OCI-LY1 (cell line): ENCODE measurements at regions not wholly inside any gene's neighbourhood (a gene's known extent, or its start where the extent isn't known, plus 50 kb on each side); places are given as distances from the start of the nearest gene placed in this dataset.

Experiments used
- H2AFZ ChIP-seq: fragments of 200-600 bp; sonication (generic), shearing (Covaris generic); 2 replicates; pipeline ENCODE4 v1.6.0; 2014; ENCODE audit warnings: antibody characterized with exemption, mild to moderate bottlenecking, low read length
- H3F3A ChIP-seq: fragments of 200-600 bp; sonication (generic), shearing (Covaris generic); 2 replicates; pipeline ENCODE4 v1.6.0; 2014; ENCODE audit warnings: mild to moderate bottlenecking, antibody characterized with exemption, low read length, moderate library complexity; ENCODE audit not compliant: insufficient read depth
- H3K27ac ChIP-seq: fragments of 200-600 bp; sonication (generic); 2 replicates; pipeline ENCODE4 v1.5.1; 2014; ENCODE audit warnings: low read length, mixed run types, mild to moderate bottlenecking, low read depth; ENCODE audit not compliant: poor library complexity, severe bottlenecking
- H3K27me3 ChIP-seq: fragments of 200-600 bp; sonication (generic); 2 replicates; pipeline ENCODE4 v1.6.0; 2014; ENCODE audit warnings: antibody characterized with exemption, mild to moderate bottlenecking, low read length, moderate library complexity; ENCODE audit not compliant: insufficient read depth
- H3K36me3 ChIP-seq: fragments of 200-600 bp; sonication (generic); 2 replicates; pipeline ENCODE4 v1.6.1; 2014; ENCODE audit warnings: mild to moderate bottlenecking, antibody characterized with exemption, low read length, moderate library complexity, mixed read lengths; ENCODE audit not compliant: insufficient read depth
- H3K4me1 ChIP-seq: fragments of 200-600 bp; sonication (generic); 2 replicates; pipeline ENCODE4 v1.5.1; 2014; ENCODE audit warnings: mild to moderate bottlenecking, low read length, moderate library complexity; ENCODE audit not compliant: insufficient read depth, severe bottlenecking
- H3K4me2 ChIP-seq: fragments of 200-600 bp; sonication (generic), shearing (Covaris generic); 2 replicates; pipeline ENCODE4 v1.6.1; 2014; ENCODE audit warnings: low read length
- H3K4me3 ChIP-seq: fragments of 200-600 bp; sonication (generic); 2 replicates; pipeline ENCODE4 v1.5.1; 2014; ENCODE audit warnings: low read length, low read depth, mild to moderate bottlenecking, mixed read lengths; ENCODE audit not compliant: poor library complexity, severe bottlenecking
- H3K79me2 ChIP-seq: fragments of 200-600 bp; shearing (Covaris generic); 2 replicates; pipeline ENCODE4 v1.6.1; 2016; ENCODE audit warnings: mixed run types, low read length, mixed read lengths; ENCODE audit not compliant: insufficient read depth
- H3K9ac ChIP-seq: fragments of 200-600 bp; sonication (generic), shearing (Covaris generic); 2 replicates; pipeline ENCODE4 v1.6.1; 2014; ENCODE audit warnings: mild to moderate bottlenecking, low read length, mixed read lengths
- H3K9me2 ChIP-seq: fragments of 200-600 bp; sonication (generic), shearing (Covaris generic); 2 replicates; pipeline ENCODE4 v1.6.1; 2014; ENCODE audit warnings: low read depth, mild to moderate bottlenecking, low read length, mixed read lengths
- H3K9me3 ChIP-seq: fragments of 200-600 bp; shearing (Covaris generic); 2 replicates; pipeline ENCODE4 v1.6.1; 2014; ENCODE audit warnings: low read length, mixed read lengths
- H4K20me1 ChIP-seq: fragments of 200-600 bp; sonication (generic), shearing (Covaris generic); 2 replicates; pipeline ENCODE4 v1.6.0; 2016; ENCODE audit warnings: mild to moderate bottlenecking, low read length; ENCODE audit not compliant: insufficient read depth
- EZH2 ChIP-seq: fragments of 200-600 bp; sonication (generic), shearing (Covaris generic); IDR thresholded peaks from 2 replicates; pipeline ENCODE4 v1.8.0; 2017; ENCODE audit warnings: borderline replicate concordance, mixed run types, mild to moderate bottlenecking, antibody characterized with exemption, low read length, moderate library complexity, mixed read lengths
- TF ChIP-seq, protein P1 (sequence below): fragments of 200-600 bp; sonication (generic), shearing (Covaris generic); IDR thresholded peaks from 2 replicates; pipeline ENCODE4 v1.5.1; 2017; ENCODE audit warnings: mild to moderate bottlenecking, antibody characterized with exemption, low read length, moderate library complexity, mixed read lengths

DNA sequence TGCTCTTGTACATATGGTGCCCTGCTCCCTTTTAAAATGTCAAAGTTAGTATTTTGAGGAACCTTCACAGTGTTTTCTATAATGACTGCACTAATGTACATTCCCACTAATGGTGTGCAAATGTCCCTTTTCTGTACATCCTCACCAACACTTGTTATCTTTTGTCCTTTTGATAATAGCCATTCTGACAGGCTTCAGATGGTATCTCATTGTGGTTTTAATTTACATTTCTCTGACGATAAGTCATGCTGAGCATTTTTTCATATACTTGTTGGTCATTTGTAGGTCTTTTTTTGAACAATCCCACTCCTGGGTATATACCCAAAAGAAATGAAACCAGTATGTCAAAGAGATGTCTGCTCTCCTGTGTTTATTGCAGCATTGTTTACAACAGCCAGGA is 268.3 kb downstream of the FBXO15 start:
- TF ChIP-seq EZH2, result no peak
- TF ChIP-seq, protein P1, sequence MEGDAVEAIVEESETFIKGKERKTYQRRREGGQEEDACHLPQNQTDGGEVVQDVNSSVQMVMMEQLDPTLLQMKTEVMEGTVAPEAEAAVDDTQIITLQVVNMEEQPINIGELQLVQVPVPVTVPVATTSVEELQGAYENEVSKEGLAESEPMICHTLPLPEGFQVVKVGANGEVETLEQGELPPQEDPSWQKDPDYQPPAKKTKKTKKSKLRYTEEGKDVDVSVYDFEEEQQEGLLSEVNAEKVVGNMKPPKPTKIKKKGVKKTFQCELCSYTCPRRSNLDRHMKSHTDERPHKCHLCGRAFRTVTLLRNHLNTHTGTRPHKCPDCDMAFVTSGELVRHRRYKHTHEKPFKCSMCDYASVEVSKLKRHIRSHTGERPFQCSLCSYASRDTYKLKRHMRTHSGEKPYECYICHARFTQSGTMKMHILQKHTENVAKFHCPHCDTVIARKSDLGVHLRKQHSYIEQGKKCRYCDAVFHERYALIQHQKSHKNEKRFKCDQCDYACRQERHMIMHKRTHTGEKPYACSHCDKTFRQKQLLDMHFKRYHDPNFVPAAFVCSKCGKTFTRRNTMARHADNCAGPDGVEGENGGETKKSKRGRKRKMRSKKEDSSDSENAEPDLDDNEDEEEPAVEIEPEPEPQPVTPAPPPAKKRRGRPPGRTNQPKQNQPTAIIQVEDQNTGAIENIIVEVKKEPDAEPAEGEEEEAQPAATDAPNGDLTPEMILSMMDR, result no peak
- no peaks in the 10 kb centered on the region for H3K36me3 ChIP-seq

DNA sequence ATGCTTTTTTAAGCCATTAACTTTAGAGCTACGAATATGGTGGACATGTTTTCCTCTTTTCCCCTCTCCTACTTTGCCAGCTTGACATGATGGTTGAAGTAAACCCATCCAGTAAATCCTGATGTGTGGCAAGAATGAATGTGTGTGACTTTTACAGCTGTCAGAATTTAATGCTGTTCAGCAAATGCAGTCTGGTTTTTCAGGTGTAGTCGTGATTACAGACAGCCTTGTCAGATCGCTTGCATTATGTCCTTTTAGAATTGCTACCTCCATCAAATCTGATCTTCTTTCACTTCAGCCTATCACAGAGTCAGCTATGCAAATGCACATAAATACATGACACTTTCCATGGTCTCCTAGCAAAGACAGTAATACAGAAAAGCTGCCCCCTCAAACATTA is 278.5 kb downstream of the FBXO15 start:
- Histone ChIP-seq H2AFZ (no peak overlapping the region), H3K9me2 (no peaks in the 10 kb centered on the region), H4K20me1 (no peaks in the 10 kb centered on the region), H3F3A (no peaks in the 10 kb centered on the region), H3K9ac (no peak overlapping the region), H3K79me2 (no peaks in the 10 kb centered on the region), H3K9me3 (no peaks in the 10 kb centered on the region), H3K27ac (no peak overlapping the region), H3K4me3 (no peak overlapping the region), H3K4me2 (no peak overlapping the region), H3K4me1 (no peaks in the 10 kb centered on the region), H3K36me3 (no peaks in the 10 kb centered on the region), H3K27me3 (no peaks in the 10 kb centered on the region)
- TF ChIP-seq EZH2, result no peak
- TF ChIP-seq, protein P1, result no peak

More for the DNA sequence above, 268.3 kb downstream of the FBXO15 start:
- H3K4me1 ChIP-seq, result no peaks in the 10 kb centered on the region
- no peak overlapping the region for H3K27ac ChIP-seq
- no peaks in the 10 kb centered on the region for H3F3A ChIP-seq
- H3K9me2 ChIP-seq, result no peaks in the 10 kb centered on the region
- H3K4me3 ChIP-seq, result no peak overlapping the region
- H3K9ac ChIP-seq, result no peak overlapping the region
- H3K9me3 ChIP-seq, result no peaks in the 10 kb centered on the region
- no peak overlapping the region for H3K4me2 ChIP-seq
- H2AFZ ChIP-seq, result no peak overlapping the region
- H4K20me1 ChIP-seq, result no peaks in the 10 kb centered on the region
- H3K27me3 ChIP-seq, result no peaks in the 10 kb centered on the region
- H3K79me2 ChIP-seq, result no peaks in the 10 kb centered on the region

DNA sequence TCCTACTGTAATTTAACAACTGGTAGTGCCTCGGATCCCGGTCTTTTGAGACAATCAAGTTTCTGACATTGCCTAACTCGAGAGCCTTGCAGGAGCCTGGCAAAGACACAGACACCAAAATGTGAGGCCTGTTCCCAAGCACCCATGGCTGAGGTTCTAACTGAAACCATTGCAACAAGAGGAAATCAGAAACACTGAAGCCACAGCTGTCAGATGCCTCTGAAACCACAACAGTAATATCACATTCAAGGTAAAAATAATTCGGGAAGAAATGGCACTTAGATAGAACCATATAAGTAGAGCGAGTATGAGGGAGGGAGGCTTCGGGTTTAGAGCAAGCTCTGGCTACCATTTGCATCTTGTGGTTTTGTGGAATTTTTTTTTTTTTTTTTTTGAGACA is 285.9 kb downstream of the FBXO15 start:
- Histone ChIP-seq H3K79me2 (no peaks in the 10 kb centered on the region), H3K9ac (no peak overlapping the region), H3K27me3 (no peaks in the 10 kb centered on the region), H3K36me3 (no peaks in the 10 kb centered on the region), H3K4me1 (no peaks in the 10 kb centered on the region), H3K4me2 (no peak overlapping the region), H3K9me3 (no peaks in the 10 kb centered on the region), H3K27ac (no peak overlapping the region), H4K20me1 (no peaks in the 10 kb centered on the region), H3F3A (no peaks in the 10 kb centered on the region), H3K9me2 (no peaks in the 10 kb centered on the region), H2AFZ (no peak overlapping the region), H3K4me3 (no peak overlapping the region)
- TF ChIP-seq, protein P1, result no peak
- TF ChIP-seq EZH2, result no peak
